Pancreas (tissue), 10 donors: ENCODE measurements at regions not wholly inside any gene's neighbourhood (a gene's known extent, or its start where the extent isn't known, plus 50 kb on each side); places are given as distances from the start of the nearest gene placed in this dataset.

Experiments used
- ATAC-seq, 4 donors: fragments of 200-7000 bp; cut with Tn5 transposase; one replicate each; pipeline versions ENCODE4 v1.8.0 to v1.9.1; 2020; ENCODE audit warnings: mild to moderate bottlenecking in 4 of 4, moderate library complexity in 4 of 4
- DNase-seq, 6 donors: peaks; one replicate each; pipeline ENCODE4 v3.0.0-alpha.2; 2020
- FAIRE-seq: peaks from 2 replicates; lab custom pipeline; 2012; peaks lifted over from hg19 to GRCh38; lab: Jason Lieb, UNC
- H3K27ac ChIP-seq, 4 donors: fragments of 200-600 bp; sonication (generic); 1 replicate in 3 of 4; 2 replicates in 1 of 4; pipeline versions ENCODE4 v1.5.0 to v1.8.0; 2020
- H3K27me3 ChIP-seq, 4 donors: fragments of 200-600 bp; one replicate each; pipeline ENCODE4 v1.8.0; 2021
- H3K36me3 ChIP-seq, 3 donors: fragments of 200-600 bp; sonication (generic) in 1 of 3; one replicate each; pipeline versions ENCODE4 v1.5.0 to v1.8.0; 2020 to 2021
- H3K4me1 ChIP-seq, 3 donors: fragments of 200-600 bp; one replicate each; pipeline ENCODE4 v1.8.0; 2021
- H3K4me3 ChIP-seq, 4 donors: fragments of 200-600 bp; sonication (generic) in 2 of 4; one replicate each; pipeline versions ENCODE4 v1.5.0 to v1.8.0; 2020 to 2021
- H3K9me3 ChIP-seq, 4 donors: fragments of 200-600 bp; one replicate each; pipeline ENCODE4 v1.8.0; 2021
- WGBS, 2 donors: extraction: QIAGEN DNeasy Blood & Tissue Kit; methylation state at CpG; one replicate each; pipeline ENCODE4 v1.1.7; 2013; 5-methylcytosine and 5-hydroxymethylcytosine counted together
- intact Hi-C, 3 donors: fragments of 100-400 bp; cut with DNase I; formaldehyde crosslinking; loops; one replicate each; pipeline versions ENCODE4 v1.11.1 to v1.14.2; 2022
- TF ChIP-seq, protein P1 (sequence below), 4 donors: fragments of 200-600 bp; sonication (generic) in 3 of 4; IDR thresholded peaks; one replicate each; pipeline versions ENCODE4 v1.5.0 to v1.8.0; 2021; ENCODE audit warnings: antibody characterized with exemption in 4 of 4
- donor health status: healthy with polysubstance abuse.
- donor health status: DM: no; HTN: no; CAD: no; lungs with moderate emphysema.
- donor health status: DM: no; HTN: no; CAD: no.
- donor health status: control.
- donor health status: control.
- donor health status: Bipolar disorder and iron deficiency.
- donor health status: DM: yes; HTN: yes; CAD: no.
- donor health status: DM: no; HTN: no; CAD: no.
- donor health status: DM: no; HTN: no; CAD: no.
- donor health status: DM: yes; HTN: yes; CAD: no.

DNA sequence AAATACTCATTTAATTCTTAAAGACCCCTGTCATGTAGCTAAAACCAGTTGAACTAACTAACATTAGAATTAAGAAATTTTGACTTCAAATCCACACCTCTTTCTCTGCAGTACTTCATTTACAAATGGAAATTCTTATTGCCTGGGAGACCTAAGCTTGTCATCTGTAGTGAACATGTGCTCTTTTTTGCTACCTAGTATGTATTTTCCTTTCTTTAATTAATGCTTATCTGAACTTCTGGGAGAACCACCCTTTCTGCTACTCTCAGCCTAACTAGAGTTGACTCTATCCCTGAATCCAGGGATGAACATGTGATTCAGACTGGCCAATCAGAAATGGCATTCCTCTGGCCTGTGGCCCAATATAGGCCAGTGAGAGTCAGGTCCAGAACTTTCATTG, 75.9 kb upstream of the A1CF start:
- ATAC-seq (no peak), DNase-seq (no peak), FAIRE-seq (no peak)
- H3K36me3 ChIP-seq = no peaks in the 10 kb centered on the region
- H3K9me3 ChIP-seq = no peaks in the 10 kb centered on the region
- no peaks in the 10 kb centered on the region for H3K4me1 ChIP-seq
- TF ChIP-seq, protein P1, sequence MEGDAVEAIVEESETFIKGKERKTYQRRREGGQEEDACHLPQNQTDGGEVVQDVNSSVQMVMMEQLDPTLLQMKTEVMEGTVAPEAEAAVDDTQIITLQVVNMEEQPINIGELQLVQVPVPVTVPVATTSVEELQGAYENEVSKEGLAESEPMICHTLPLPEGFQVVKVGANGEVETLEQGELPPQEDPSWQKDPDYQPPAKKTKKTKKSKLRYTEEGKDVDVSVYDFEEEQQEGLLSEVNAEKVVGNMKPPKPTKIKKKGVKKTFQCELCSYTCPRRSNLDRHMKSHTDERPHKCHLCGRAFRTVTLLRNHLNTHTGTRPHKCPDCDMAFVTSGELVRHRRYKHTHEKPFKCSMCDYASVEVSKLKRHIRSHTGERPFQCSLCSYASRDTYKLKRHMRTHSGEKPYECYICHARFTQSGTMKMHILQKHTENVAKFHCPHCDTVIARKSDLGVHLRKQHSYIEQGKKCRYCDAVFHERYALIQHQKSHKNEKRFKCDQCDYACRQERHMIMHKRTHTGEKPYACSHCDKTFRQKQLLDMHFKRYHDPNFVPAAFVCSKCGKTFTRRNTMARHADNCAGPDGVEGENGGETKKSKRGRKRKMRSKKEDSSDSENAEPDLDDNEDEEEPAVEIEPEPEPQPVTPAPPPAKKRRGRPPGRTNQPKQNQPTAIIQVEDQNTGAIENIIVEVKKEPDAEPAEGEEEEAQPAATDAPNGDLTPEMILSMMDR (IDR thresholded peaks at IDR 0.05) = no peak
- no peak overlapping the region for H3K27ac ChIP-seq
- H3K4me3 ChIP-seq = no peak overlapping the region
- intact Hi-C loops = no loop called here
- no peaks in the 10 kb centered on the region for H3K27me3 ChIP-seq

DNA sequence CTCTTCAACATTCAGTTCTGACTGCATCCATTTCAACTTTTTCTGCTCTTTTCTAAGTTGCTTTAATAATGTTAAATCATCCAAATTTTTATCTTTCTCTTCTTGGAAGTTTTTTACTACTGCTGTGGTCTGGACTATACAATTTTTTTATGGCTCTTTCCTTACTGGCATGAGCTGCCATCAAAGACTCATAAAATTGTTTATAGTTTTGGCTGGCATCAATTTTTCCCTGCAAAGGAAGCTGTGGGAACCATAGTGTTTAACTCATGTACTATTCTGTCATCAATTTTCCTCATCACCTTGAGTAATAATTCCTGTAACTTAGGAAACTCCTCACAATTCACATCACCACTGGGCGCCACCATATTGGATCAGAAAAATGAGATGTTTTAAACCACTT, 77.6 kb upstream of the A1CF start:
- WGBS, 2 donors = 97% methylated on average over 1 of the region's 1 CpG
- intact Hi-C loops = no loop called here
- TF ChIP-seq, protein P1 (IDR thresholded peaks at IDR 0.05) = no peak
- no peak overlapping the region for H3K27ac ChIP-seq
- DNase-seq (no peak), FAIRE-seq (no peak), ATAC-seq (no peak)
- no peaks in the 10 kb centered on the region for H3K9me3 ChIP-seq
- no peaks in the 10 kb centered on the region for H3K27me3 ChIP-seq
- no peaks in the 10 kb centered on the region for H3K4me1 ChIP-seq
- no peak overlapping the region for H3K4me3 ChIP-seq
- no peaks in the 10 kb centered on the region for H3K36me3 ChIP-seq

DNA sequence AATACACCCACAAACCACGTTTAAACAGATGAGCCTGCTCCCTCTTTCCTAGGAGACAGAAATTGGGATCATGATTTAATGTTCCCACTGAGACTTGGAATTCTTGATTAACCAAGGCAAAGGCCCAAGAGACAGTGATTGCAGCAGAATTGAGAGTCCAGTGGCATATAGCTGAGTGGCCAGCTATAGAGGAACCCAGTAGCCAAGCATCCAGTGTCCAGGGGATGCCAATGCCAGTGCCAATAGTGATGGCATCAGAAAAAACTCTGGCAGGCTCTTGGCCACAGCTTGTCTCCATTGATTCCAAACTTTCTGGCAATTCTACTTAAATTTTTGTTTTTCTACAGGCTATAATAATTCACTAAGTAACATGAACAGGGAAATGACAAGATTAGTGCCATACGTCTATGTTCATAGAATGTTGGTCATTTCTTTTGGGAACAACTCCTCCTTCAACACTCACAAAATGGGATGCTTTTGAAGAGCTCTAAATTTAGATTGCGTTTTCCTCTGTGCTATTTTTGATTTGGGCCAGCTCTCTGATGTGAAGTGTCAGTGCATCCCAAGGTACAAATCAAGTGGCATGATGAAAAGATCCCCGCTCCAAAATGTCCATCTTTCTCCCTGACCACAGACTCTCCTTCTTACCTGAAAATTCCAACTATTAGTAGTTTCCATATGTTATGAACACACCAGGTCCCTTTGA, 83.1 kb upstream of the A1CF start:
- Histone ChIP-seq H3K4me1 (peaks cover 7 to 23% (median 20%) of the 10 kb centered on the region in 3 donors), H3K27ac (no peak overlapping the region), H3K4me3 (no peak overlapping the region), H3K9me3 (no peaks in the 10 kb centered on the region), H3K36me3 (no peaks in the 10 kb centered on the region), H3K27me3 (no peaks in the 10 kb centered on the region)
- intact Hi-C loops = no loop called here
- WGBS, 2 donors = 85 to 90% methylated on average over 4 of the region's 4 CpGs
- FAIRE-seq (no peak), ATAC-seq (no peak), DNase-seq (no peak)
- TF ChIP-seq, protein P1 (IDR thresholded peaks at IDR 0.05) = no peak

DNA sequence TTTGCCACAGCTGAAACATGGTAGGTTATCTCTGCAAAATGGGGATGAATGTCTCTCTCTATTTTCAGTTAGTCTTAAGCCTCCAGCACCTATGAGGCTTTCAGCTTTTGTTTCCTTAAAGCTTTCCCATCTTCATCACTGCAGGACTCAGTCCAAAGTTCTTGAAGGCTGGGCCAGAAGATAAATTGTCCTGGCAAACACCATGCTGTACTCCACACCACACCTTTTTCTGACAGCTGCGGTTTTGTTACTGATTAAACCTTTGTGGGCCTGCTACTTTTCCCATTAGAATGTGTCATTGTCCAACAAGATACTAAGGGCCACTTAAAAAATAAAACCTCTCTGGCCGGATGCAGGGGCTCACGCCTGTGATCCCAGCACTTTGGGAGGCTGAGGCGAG, 87.2 kb upstream of the A1CF start:
- TF ChIP-seq, protein P1 (IDR thresholded peaks at IDR 0.05) = no peak
- 13 to 23% methylated on average over 4 of the region's 4 CpGs for WGBS, 2 donors
- ATAC-seq = peak; percentile 97 to 99 (median 98)
- Histone ChIP-seq H3K27ac (peak overlapping the region in 3 of 4 donors; percentile 36 to 55 (median 46)), H3K36me3 (no peaks in the 10 kb centered on the region), H3K9me3 (no peaks in the 10 kb centered on the region), H3K4me1 (peaks cover 7 to 24% (median 20%) of the 10 kb centered on the region in 3 donors), H3K4me3 (no peak overlapping the region), H3K27me3 (no peaks in the 10 kb centered on the region)
- FAIRE-seq = peak; percentile 72
- intact Hi-C loops = no loop called here
- DNase-seq = peak in 4 of 6 donors; percentile 29 to 67 (median 64)

DNA sequence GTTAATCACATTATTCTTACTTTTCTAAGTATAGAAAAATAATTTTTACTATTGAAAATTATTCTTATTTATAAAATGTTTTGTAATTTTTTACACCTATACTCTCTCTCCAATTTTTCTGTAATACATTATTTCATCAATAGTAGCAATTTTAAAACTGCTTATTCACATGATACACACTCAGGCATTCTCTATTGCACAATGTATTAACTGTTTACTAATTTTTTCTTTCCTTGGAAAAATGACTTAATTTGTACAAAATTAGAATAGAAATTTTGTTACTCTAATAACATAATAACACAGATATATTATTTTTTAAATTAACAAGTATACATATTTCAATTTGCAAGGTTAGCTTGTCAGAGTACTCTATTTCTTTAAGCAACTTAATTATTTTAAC, 92.9 kb upstream of the PRKG1 start:
- Histone ChIP-seq H3K27ac (no peak overlapping the region), H3K27me3 (no peaks in the 10 kb centered on the region), H3K36me3 (no peaks in the 10 kb centered on the region), H3K4me3 (no peak overlapping the region), H3K9me3 (no peaks in the 10 kb centered on the region), H3K4me1 (no peaks in the 10 kb centered on the region)
- intact Hi-C loops = no loop called here
- DNase-seq (no peak), FAIRE-seq (peak; percentile 13), ATAC-seq (no peak)
- TF ChIP-seq, protein P1 (IDR thresholded peaks at IDR 0.05) = no peak
